ENCODE measurements at regions not wholly inside any gene's neighbourhood (a gene's known extent, or its start where the extent isn't known, plus 50 kb on each side); places are given as distances from the start of the nearest gene placed in this dataset.

- TF ChIP-seq TCF12 (IDR thresholded peaks at IDR 0.05; ENCODE audit: low read depth, low read length) (no peak), USF1 (IDR thresholded peaks at IDR 0.05; ENCODE audit: borderline replicate concordance, extremely low read length, insufficient read depth, low read depth, low read length) (no peak), ZZZ3 (IDR thresholded peaks at IDR 0.05; ENCODE audit: control insufficient read depth, insufficient read length, low read depth) (no peak), CHD1 (IDR thresholded peaks at IDR 0.05; ENCODE audit: low read depth, low read length) (no peak), SUPT20H (IDR thresholded peaks at IDR 0.05; ENCODE audit: borderline replicate concordance, control insufficient read depth, low read depth, low read length) (no peak), ZNF592 (IDR thresholded peaks at IDR 0.05) (no peak), ZSCAN29 (IDR thresholded peaks at IDR 0.05) (no peak), E2F4 (IDR thresholded peaks at IDR 0.05; ENCODE audit: low read depth, low read length) (no peak), EZH2 (IDR thresholded peaks at IDR 0.05; ENCODE audit: borderline replicate concordance, control insufficient read depth, low read depth, low read length) (no peak), ELK1 (IDR thresholded peaks at IDR 0.05; ENCODE audit: low read depth, low read length) (no peak), CTCF (IDR thresholded peaks at IDR 0.05 in 2 of 3, conservative IDR thresholded peaks at IDR 0.05 in 1 of 3; ENCODE audit: control insufficient read depth in 2 of 3, extremely low read depth in 1 of 3, insufficient read depth in 1 of 3, low read depth in 3 of 3, low read length in 3 of 3) (no peak), ZBTB40 (IDR thresholded peaks at IDR 0.05; ENCODE audit: borderline replicate concordance) (no peak)
These were observed 72.7 kb upstream of the WDR72 start for GRCh38 chr15:53831907-53832770.

All from GM12878 (cell line).